Brain microvascular endothelial cell (primary cell): ENCODE measurements at regions not wholly inside any gene's neighbourhood (a gene's known extent, or its start where the extent isn't known, plus 50 kb on each side); places are given as distances from the start of the nearest gene placed in this dataset.

ENCODE experiments used
- DNase-seq: peaks from one replicate; pipeline ENCODE4 v3.0.0-alpha.2; 2020
- H3K27ac ChIP-seq: fragments of 250-450 bp; sonication (Bioruptor Pico); 2 replicates; pipeline ENCODE4 v1.5.1; 2020; ENCODE audit warnings: mild to moderate bottlenecking, moderate library complexity
- H3K27me3 ChIP-seq: fragments of 250-450 bp; sonication (Bioruptor Pico); replicated peaks from 2 replicates; pipeline ENCODE4 v1.5.1; 2020; ENCODE audit warnings: mild to moderate bottlenecking
- H3K36me3 ChIP-seq: fragments of 250-450 bp; sonication (Bioruptor Pico); replicated peaks from 2 replicates; pipeline ENCODE4 v1.5.1; 2020; ENCODE audit warnings: mild to moderate bottlenecking
- H3K4me3 ChIP-seq: 2 replicates; pipeline ENCODE4 v1.5.1; 2011; ENCODE audit warnings: low read depth, mild to moderate bottlenecking, control low read depth, low read length, moderate library complexity
- in situ Hi-C: cut with HindIII; loops from 2 replicates; pipeline ENCODE4 v1.10.0; 2017; ENCODE audit warnings: low sequenced_read_pairs, low pct_ligation_motif_present
- TF ChIP-seq, protein P1 (sequence below): IDR thresholded peaks from 2 replicates; pipeline ENCODE4 v1.5.1; 2011; ENCODE audit warnings: low read depth, mild to moderate bottlenecking, moderate library complexity, low read length, control low read depth, inconsistent platforms; ENCODE audit errors: missing control alignments

GRCh38 chr1:201650623-201650933, 111.7 kb downstream of the NAV1 start:
- Histone ChIP-seq H3K36me3 (peaks cover 14% of the 10 kb centered on the region), H3K27me3 (no peaks in the 10 kb centered on the region), H3K27ac (peak overlapping the region; percentile 13), H3K4me3 (peak overlapping the region; percentile 88)
- in situ Hi-C loops: no loop called here
- no peak for DNase-seq
- TF ChIP-seq, protein P1, sequence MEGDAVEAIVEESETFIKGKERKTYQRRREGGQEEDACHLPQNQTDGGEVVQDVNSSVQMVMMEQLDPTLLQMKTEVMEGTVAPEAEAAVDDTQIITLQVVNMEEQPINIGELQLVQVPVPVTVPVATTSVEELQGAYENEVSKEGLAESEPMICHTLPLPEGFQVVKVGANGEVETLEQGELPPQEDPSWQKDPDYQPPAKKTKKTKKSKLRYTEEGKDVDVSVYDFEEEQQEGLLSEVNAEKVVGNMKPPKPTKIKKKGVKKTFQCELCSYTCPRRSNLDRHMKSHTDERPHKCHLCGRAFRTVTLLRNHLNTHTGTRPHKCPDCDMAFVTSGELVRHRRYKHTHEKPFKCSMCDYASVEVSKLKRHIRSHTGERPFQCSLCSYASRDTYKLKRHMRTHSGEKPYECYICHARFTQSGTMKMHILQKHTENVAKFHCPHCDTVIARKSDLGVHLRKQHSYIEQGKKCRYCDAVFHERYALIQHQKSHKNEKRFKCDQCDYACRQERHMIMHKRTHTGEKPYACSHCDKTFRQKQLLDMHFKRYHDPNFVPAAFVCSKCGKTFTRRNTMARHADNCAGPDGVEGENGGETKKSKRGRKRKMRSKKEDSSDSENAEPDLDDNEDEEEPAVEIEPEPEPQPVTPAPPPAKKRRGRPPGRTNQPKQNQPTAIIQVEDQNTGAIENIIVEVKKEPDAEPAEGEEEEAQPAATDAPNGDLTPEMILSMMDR: no peak

GRCh38 chr1:201652181-201652580, 113.3 kb downstream of the NAV1 start:
- no peak for DNase-seq
- H3K36me3 ChIP-seq: peaks cover 16% of the 10 kb centered on the region
- H3K27me3 ChIP-seq: no peaks in the 10 kb centered on the region
- H3K4me3 ChIP-seq: peak overlapping the region; percentile 10
- TF ChIP-seq, protein P1: no peak
- H3K27ac ChIP-seq: no peak overlapping the region
- in situ Hi-C loops: no loop called here

GRCh38 chr1:201653233-201653632, 114.3 kb downstream of the NAV1 start:
- no peaks in the 10 kb centered on the region for H3K27me3 ChIP-seq
- in situ Hi-C loops: no loop called here
- H3K36me3 ChIP-seq: peaks cover 16% of the 10 kb centered on the region
- no peak overlapping the region for H3K27ac ChIP-seq
- no peak for DNase-seq
- TF ChIP-seq, protein P1: no peak
- H3K4me3 ChIP-seq: no peak overlapping the region

DNA sequence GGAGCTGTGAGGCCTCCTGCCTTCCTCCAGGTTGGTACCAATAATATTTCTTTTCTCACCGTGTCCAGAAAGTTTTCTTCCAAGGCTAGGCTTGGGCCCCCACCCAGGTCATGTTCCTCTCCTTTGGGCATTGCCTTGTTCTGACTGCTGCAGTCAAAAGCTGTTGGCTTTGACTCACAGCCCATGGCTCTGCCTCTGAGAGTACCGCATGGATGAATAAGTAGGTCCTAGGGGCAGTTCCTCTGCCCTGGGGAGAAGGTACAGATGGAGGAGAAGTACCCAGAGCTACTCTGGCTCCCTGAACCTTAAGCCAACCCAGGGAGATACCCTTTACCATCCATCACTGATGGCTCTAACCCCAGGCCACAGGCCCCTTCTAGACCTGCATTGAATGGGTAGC, 115.0 kb downstream of the NAV1 start:
- TF ChIP-seq, protein P1: no peak
- in situ Hi-C loops: no loop called here
- Histone ChIP-seq H3K4me3 (no peak overlapping the region), H3K27ac (no peak overlapping the region), H3K27me3 (no peaks in the 10 kb centered on the region), H3K36me3 (peaks cover 21% of the 10 kb centered on the region)
- no peak for DNase-seq

GRCh38 chr1:201655243-201655642, 116.3 kb downstream of the NAV1 start:
- no peak for DNase-seq
- Histone ChIP-seq H3K4me3 (no peak overlapping the region), H3K27me3 (no peaks in the 10 kb centered on the region), H3K27ac (no peak overlapping the region), H3K36me3 (peaks cover 27% of the 10 kb centered on the region)
- in situ Hi-C loops: no loop called here
- TF ChIP-seq, protein P1: peak; percentile 54

DNA sequence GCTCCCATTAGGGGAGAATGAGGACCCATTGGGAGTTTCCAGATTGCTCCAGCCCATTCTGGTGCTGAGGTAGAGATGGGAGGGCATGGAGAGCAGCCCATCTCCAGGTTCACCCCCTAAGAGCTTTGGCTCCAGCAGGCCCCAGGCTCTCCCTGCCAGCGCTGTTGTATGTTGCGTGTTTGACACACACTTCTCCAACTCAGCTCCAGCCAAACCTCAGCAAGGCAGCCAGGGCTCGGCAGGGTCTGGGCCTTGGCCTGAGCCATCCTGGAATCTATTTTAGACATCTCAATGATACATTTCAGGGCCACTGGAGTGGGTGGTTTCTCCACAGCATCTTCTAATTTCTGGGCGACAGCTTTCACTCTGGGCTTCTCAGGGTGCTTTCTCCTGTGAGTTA, 117.0 kb downstream of the NAV1 start:
- in situ Hi-C loops: no loop called here
- no peak overlapping the region for H3K4me3 ChIP-seq
- no peak for DNase-seq
- H3K36me3 ChIP-seq: peaks cover 29% of the 10 kb centered on the region
- TF ChIP-seq, protein P1: no peak
- H3K27me3 ChIP-seq: no peaks in the 10 kb centered on the region
- no peak overlapping the region for H3K27ac ChIP-seq
